HepG2 (cell line): ENCODE measurements at regions not wholly inside any gene's neighbourhood (a gene's known extent, or its start where the extent isn't known, plus 50 kb on each side); places are given as distances from the start of the nearest gene placed in this dataset.

Experiments used
- ARHGAP35 ChIP-seq: sonication (generic); formaldehyde crosslinking; IDR thresholded peaks from 2 replicates; pipeline ENCODE4 v1.9.0; 2022; ENCODE audit warnings: mild to moderate bottlenecking, inconsistent platforms, moderate library complexity, missing genetic modification reagents, borderline replicate concordance
- BATF2 ChIP-seq: sonication (generic); formaldehyde crosslinking; IDR thresholded peaks from 2 replicates; pipeline ENCODE4 v1.8.0; 2022; ENCODE audit warnings: mild to moderate bottlenecking, missing genetic modification reagents, moderate library complexity
- CEBPG ChIP-seq: IDR thresholded peaks from 2 replicates; pipeline ENCODE4 v1.6.1; 2016
- DPF2 ChIP-seq: sonication (generic); formaldehyde crosslinking; IDR thresholded peaks from 2 replicates; pipeline ENCODE4 v1.4.0; 2020; ENCODE audit warnings: mild to moderate bottlenecking, low read depth, missing genetic modification reagents, borderline replicate concordance
- ERF ChIP-seq: IDR thresholded peaks from 2 replicates; pipeline ENCODE4 v1.6.1; 2018; ENCODE audit warnings: missing biosample characterization, missing genetic modification reagents
- ETV5 ChIP-seq: IDR thresholded peaks from 2 replicates; pipeline ENCODE4 v1.6.1; 2018; ENCODE audit warnings: missing biosample characterization, missing genetic modification reagents, inconsistent platforms, borderline replicate concordance
- EZH2 ChIP-seq: conservative IDR thresholded peaks from 2 replicates; pipeline ENCODE4 v1.6.1; 2012; ENCODE audit warnings: mild to moderate bottlenecking, low read depth, low read length, moderate library complexity
- GABPB1 ChIP-seq: IDR thresholded peaks from 2 replicates; pipeline ENCODE4 v1.6.1; 2016; ENCODE audit warnings: mild to moderate bottlenecking, missing genetic modification reagents, moderate library complexity, missing compliant biosample characterization
- GATAD2A ChIP-seq: IDR thresholded peaks from 2 replicates; pipeline ENCODE4 v1.6.1; 2016
- HNF4G ChIP-seq, 2 experiments: sonication (generic) in 1 of 2; formaldehyde crosslinking in 1 of 2; IDR thresholded peaks; 2 replicates each; pipeline versions ENCODE4 v1.4.0 to v1.6.1; 2011 to 2020; ENCODE audit warnings: borderline replicate concordance in 2 of 2, low read depth in 2 of 2, mild to moderate bottlenecking in 2 of 2, low read length in 1 of 2, missing genetic modification reagents in 1 of 2, moderate library complexity in 1 of 2
- MED1 ChIP-seq: sonication (generic); formaldehyde crosslinking; IDR thresholded peaks from 2 replicates; pipeline ENCODE4 v1.4.0; 2020; ENCODE audit warnings: missing genetic modification reagents
- MTF2 ChIP-seq: sonication (generic); formaldehyde crosslinking; IDR thresholded peaks from 2 replicates; pipeline ENCODE4 v1.5.0; 2020; ENCODE audit warnings: missing genetic modification reagents, borderline replicate concordance
- NPAS2 ChIP-seq: sonication (generic); formaldehyde crosslinking; IDR thresholded peaks from 2 replicates; pipeline ENCODE4 v1.8.0; 2022; ENCODE audit warnings: mild to moderate bottlenecking, missing genetic modification reagents, borderline replicate concordance
- PAX8 ChIP-seq: sonication (generic); formaldehyde crosslinking; IDR thresholded peaks from 2 replicates; pipeline ENCODE4 v1.8.0; 2022; ENCODE audit warnings: mild to moderate bottlenecking, missing genetic modification reagents, borderline replicate concordance
- SP4 ChIP-seq: sonication (generic); formaldehyde crosslinking; IDR thresholded peaks from 2 replicates; pipeline ENCODE4 v1.8.1; 2023; ENCODE audit warnings: mild to moderate bottlenecking, missing genetic modification reagents
- TCF7L2 ChIP-seq: IDR thresholded peaks from 2 replicates; pipeline ENCODE4 v1.6.1; 2011; ENCODE audit warnings: mild to moderate bottlenecking, low read depth, low read length, moderate library complexity
- THAP9 ChIP-seq: sonication (generic); formaldehyde crosslinking; IDR thresholded peaks from 2 replicates; pipeline ENCODE4; 2020; ENCODE audit warnings: missing genetic modification reagents, mild to moderate bottlenecking, borderline replicate concordance
- ZBTB7B ChIP-seq: sonication (generic); formaldehyde crosslinking; IDR thresholded peaks from 2 replicates; pipeline ENCODE4 v1.4.0; 2020; ENCODE audit warnings: missing genetic modification reagents
- ZC3H4 ChIP-seq: sonication (generic); formaldehyde crosslinking; IDR thresholded peaks from 2 replicates; pipeline ENCODE4 v1.4.0; 2020; ENCODE audit warnings: missing genetic modification reagents, borderline replicate concordance
- ZFP90 ChIP-seq: sonication (generic); formaldehyde crosslinking; IDR thresholded peaks from 2 replicates; pipeline ENCODE4 v1.8.0; 2022; ENCODE audit warnings: missing genetic modification reagents, mild to moderate bottlenecking, inconsistent platforms, borderline replicate concordance
- ZKSCAN1 ChIP-seq: fragments of 150-350 bp; IDR thresholded peaks from 2 replicates; pipeline ENCODE4 v1.6.1; 2014; ENCODE audit warnings: low read length
- ZNF317 ChIP-seq: sonication (generic); formaldehyde crosslinking; IDR thresholded peaks from 2 replicates; pipeline ENCODE4 v1.5.0; 2020; ENCODE audit warnings: mild to moderate bottlenecking, missing genetic modification reagents
- ZNF441 ChIP-seq: sonication (generic); formaldehyde crosslinking; IDR thresholded peaks from 2 replicates; pipeline ENCODE4 v1.7.0; 2021; ENCODE audit warnings: missing genetic modification reagents, borderline replicate concordance
- ZNF501 ChIP-seq: sonication (generic); formaldehyde crosslinking; IDR thresholded peaks from 2 replicates; pipeline ENCODE4 v1.5.1; 2020; ENCODE audit warnings: mild to moderate bottlenecking, moderate library complexity, missing genetic modification reagents
- ZNF513 ChIP-seq: sonication (generic); formaldehyde crosslinking; conservative IDR thresholded peaks from 2 replicates; pipeline ENCODE4 v1.5.0; 2020; ENCODE audit warnings: missing genetic modification reagents
- ZNF547 ChIP-seq: sonication (generic); formaldehyde crosslinking; IDR thresholded peaks from 2 replicates; pipeline ENCODE4 v1.5.1; 2020; ENCODE audit warnings: mild to moderate bottlenecking, missing genetic modification reagents
- ZNF614 ChIP-seq: IDR thresholded peaks from 2 replicates; pipeline ENCODE4 v1.6.1; 2018; ENCODE audit warnings: missing biosample characterization, missing genetic modification reagents, inconsistent platforms, borderline replicate concordance
- ZNF816 ChIP-seq: sonication (generic); formaldehyde crosslinking; IDR thresholded peaks from 2 replicates; pipeline ENCODE4 v1.8.0; 2022; ENCODE audit warnings: missing genetic modification reagents, mild to moderate bottlenecking, borderline replicate concordance
- ZSCAN31 ChIP-seq: sonication (generic); formaldehyde crosslinking; IDR thresholded peaks from 2 replicates; pipeline ENCODE4 v1.5.0; 2020; ENCODE audit warnings: low read depth, mild to moderate bottlenecking, missing genetic modification reagents

- TF ChIP-seq ZNF501 (no peak), ARHGAP35 (CRISPR knock-in tag) (no peak), ZNF513 (CRISPR knock-in tag) (no peak), TCF7L2 (peak; percentile 91), ZNF441 (CRISPR knock-in tag) (no peak), GATAD2A (CRISPR knock-in tag) (peak; percentile 92), MED1 (peak; percentile 69), ZNF614 (CRISPR knock-in tag) (0 out of 2 replicates have a peak, but pooled peaks have one; percentile 71), CEBPG (CRISPR knock-in tag) (no peak), ZKSCAN1 (no peak), BATF2 (CRISPR knock-in tag) (no peak), ERF (peak; percentile 45; the same call in 1 of the 2 replicates), HNF4G (IDR thresholded peaks at IDR 0.05; ENCODE audit: borderline replicate concordance, low read depth, low read length) (peak; percentile 8; the same call in 1 of the 2 replicates), HNF4G (CRISPR knock-in tag; IDR thresholded peaks at IDR 0.05; ENCODE audit: borderline replicate concordance, low read depth) (no peak), SP4 (no peak), DPF2 (CRISPR knock-in tag) (peak; percentile 90), ZNF317 (CRISPR knock-in tag) (no peak), ZBTB7B (no peak), ZNF816 (CRISPR knock-in tag) (no peak), NPAS2 (CRISPR knock-in tag) (no peak), EZH2 (no peak), GABPB1 (no peak), PAX8 (CRISPR knock-in tag) (no peak), ZC3H4 (CRISPR knock-in tag) (no peak), ZSCAN31 (no peak), MTF2 (CRISPR knock-in tag) (no peak), ETV5 (peak; percentile 80; the same call in 1 of the 2 replicates), ZNF547 (no peak), THAP9 (CRISPR knock-in tag) (no peak), ZFP90 (CRISPR knock-in tag) (no peak)
Observed at GRCh38 chr3:76685858-76686257, 354.0 kb upstream of the ROBO2 start (continued).
